Epithelial cell of proximal tubule (primary cell): ENCODE measurements at regions not wholly inside any gene's neighbourhood (a gene's known extent, or its start where the extent isn't known, plus 50 kb on each side); places are given as distances from the start of the nearest gene placed in this dataset.
"Not testable (repeated sequence)": the region's sequence is repeated elsewhere in the genome, so short reads cannot be mapped to it uniquely, and the experiment has no call there.

Experiments
- DNase-seq: peaks from one replicate; pipeline ENCODE4 v3.0.0-alpha.2; 2011; ENCODE audit warnings: low read depth
- H3K4me3 ChIP-seq: 2 replicates; pipeline ENCODE4 v1.5.1; 2011; ENCODE audit warnings: low read depth, mild to moderate bottlenecking, low read length

GRCh38 chr16:29177888-29178726, 193.3 kb downstream of the LAT start:
- not testable (repeated sequence) for H3K4me3 ChIP-seq, DNase-seq

GRCh38 chr16:29177203-29177887, 192.5 kb downstream of the LAT start:
- not testable (repeated sequence) for DNase-seq, H3K4me3 ChIP-seq

- not testable (repeated sequence) for H3K4me3 ChIP-seq, DNase-seq
Observed at GRCh38 chr16:29176822-29177202, 192.0 kb downstream of the LAT start.

GRCh38 chr16:29176154-29176470, 191.3 kb downstream of the LAT start:
- DNase-seq, H3K4me3 ChIP-seq: not testable (repeated sequence)

- H3K4me3 ChIP-seq, DNase-seq: not testable (repeated sequence)
Observed at GRCh38 chr16:29175411-29176153, 190.7 kb downstream of the LAT start.

GRCh38 chr16:29173371-29174305, 188.8 kb downstream of the LAT start:
- H3K4me3 ChIP-seq, DNase-seq: not testable (repeated sequence)

- DNase-seq, H3K4me3 ChIP-seq: not testable (repeated sequence)
Observed at GRCh38 chr16:29172098-29172724, 187.4 kb downstream of the LAT start.

- DNase-seq, H3K4me3 ChIP-seq: not testable (repeated sequence)
Observed at GRCh38 chr16:29171296-29171695, 186.4 kb downstream of the LAT start.

GRCh38 chr16:29170393-29171119, 185.7 kb downstream of the LAT start:
- H3K4me3 ChIP-seq, DNase-seq: not testable (repeated sequence)

- not testable (repeated sequence) for H3K4me3 ChIP-seq, DNase-seq
Observed at GRCh38 chr16:29169295-29169994, 184.6 kb downstream of the LAT start.

GRCh38 chr16:29168515-29169259, 183.8 kb downstream of the LAT start:
- DNase-seq, H3K4me3 ChIP-seq: not testable (repeated sequence)

GRCh38 chr16:29164442-29165089, 179.7 kb downstream of the LAT start:
- H3K4me3 ChIP-seq, DNase-seq: not testable (repeated sequence)

GRCh38 chr16:29160171-29160570, 175.3 kb downstream of the LAT start:
- not testable (repeated sequence) for DNase-seq

GRCh38 chr16:29159603-29160002, 174.8 kb downstream of the LAT start:
- DNase-seq, H3K4me3 ChIP-seq: not testable (repeated sequence)

More at GRCh38 chr16:29160171-29160570, 175.3 kb downstream of the LAT start:
- not testable (repeated sequence) for H3K4me3 ChIP-seq
